GM19025 (cell line): ENCODE measurements at regions not wholly inside any gene's neighbourhood (a gene's known extent, or its start where the extent isn't known, plus 50 kb on each side); places are given as distances from the start of the nearest gene placed in this dataset.
"Not testable (repeated sequence)": the region's sequence is repeated elsewhere in the genome, so short reads cannot be mapped to it uniquely, and the experiment has no call there.

Source experiments
- ATAC-seq: cut with Tn5 transposase; IDR thresholded peaks from one replicate; pipeline ENCODE4 v1.9.1; 2021; ENCODE audit warnings: mild to moderate bottlenecking, low read depth, moderate library complexity; ENCODE audit not compliant: unreplicated experiment

- no peak for ATAC-seq
Measured at GRCh38 chr10:83706952-83707582, 432.2 kb upstream of the GHITM start.

GRCh38 chr10:83713423-83713822 is 425.9 kb upstream of the GHITM start:
- ATAC-seq = no peak

DNA sequence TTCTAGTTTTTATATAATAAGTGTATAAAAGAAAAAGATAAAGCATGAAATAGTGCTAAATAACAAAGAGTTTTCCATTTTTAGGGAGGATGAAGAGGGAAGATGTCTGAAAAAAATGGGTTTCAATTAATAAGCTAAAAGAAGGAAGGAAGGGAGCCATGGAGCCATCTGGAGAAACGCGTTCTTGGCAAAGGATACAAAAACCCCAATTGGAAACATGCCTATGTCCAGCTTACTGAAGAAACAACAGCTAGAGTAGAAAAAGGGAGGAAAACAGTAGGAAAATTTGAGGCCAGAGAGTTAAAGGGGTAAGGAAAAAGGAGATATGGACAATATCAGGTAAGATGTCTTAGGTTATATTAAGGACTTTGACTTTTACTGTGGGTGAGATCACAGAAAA is 416.2 kb upstream of the GHITM start:
- ATAC-seq = no peak

DNA sequence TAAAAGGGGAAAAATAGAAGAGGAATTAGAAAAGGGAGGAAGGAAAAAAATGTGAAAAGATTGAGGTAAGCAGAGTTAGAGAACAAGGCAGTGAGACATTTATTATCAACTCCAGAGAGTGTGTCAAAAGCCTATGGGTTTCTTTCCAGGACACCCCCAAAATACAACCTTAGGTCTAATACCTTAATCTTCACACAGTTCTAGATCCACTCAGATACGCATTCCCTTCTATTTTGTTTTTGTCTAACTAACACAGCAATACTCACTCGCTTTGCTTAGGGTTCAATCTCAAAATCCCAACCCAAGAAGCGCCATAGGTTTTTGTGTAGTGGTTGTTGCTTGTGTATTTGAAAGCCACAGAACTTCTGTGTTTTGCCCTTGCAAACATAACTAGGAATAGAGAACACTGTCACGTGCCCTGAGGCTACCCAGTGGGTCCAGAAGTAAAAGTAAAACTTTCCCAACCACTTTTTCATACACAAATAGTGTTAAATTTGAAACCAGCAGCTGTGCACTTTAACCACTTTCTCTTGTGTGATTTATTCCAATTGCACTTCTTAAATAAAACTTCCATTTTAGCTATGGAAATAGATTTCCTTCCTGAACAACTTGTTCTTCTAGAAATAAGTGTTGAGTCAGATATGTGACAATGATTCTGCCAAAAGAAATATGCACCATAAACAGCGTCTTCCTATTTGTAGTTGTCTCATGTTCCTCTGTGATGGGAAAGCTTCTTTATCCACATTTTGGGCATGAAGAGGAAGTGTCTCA is 414.7 kb upstream of the GHITM start:
- no peak for ATAC-seq

- no peak for ATAC-seq
Measured at GRCh38 chr10:83725567-83725966, 413.7 kb upstream of the GHITM start.

GRCh38 chr10:83734278-83734677 is 405.0 kb upstream of the GHITM start:
- ATAC-seq = no peak

GRCh38 chr10:83736008-83736407 is 403.3 kb upstream of the GHITM start:
- ATAC-seq = no peak

- ATAC-seq = no peak
Measured at GRCh38 chr10:83750604-83751003, 388.7 kb upstream of the GHITM start.

GRCh38 chr10:83753490-83753889 is 385.8 kb upstream of the GHITM start:
- no peak for ATAC-seq

- no peak for ATAC-seq
Measured at GRCh38 chr10:83754857-83755256, 384.5 kb upstream of the GHITM start.

DNA sequence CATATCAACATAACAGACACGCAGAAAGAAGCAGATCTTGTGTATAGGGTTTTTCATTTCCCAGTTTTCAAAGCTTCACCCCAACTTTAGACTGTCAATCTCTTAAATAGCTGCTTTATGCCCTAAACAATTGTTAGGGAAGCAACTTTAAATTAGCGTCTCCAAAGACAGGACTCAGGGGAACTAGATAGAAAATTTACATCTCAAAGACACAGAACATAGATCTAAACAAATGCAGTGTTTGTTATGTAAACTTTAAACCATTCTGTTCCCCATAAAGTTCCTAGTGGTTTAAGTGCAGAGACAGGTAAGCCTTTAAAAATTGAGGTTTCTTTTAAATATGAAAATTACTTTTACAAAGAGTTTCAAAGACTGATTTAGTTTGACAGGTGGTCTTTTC is 379.2 kb upstream of the GHITM start:
- ATAC-seq = no peak

DNA sequence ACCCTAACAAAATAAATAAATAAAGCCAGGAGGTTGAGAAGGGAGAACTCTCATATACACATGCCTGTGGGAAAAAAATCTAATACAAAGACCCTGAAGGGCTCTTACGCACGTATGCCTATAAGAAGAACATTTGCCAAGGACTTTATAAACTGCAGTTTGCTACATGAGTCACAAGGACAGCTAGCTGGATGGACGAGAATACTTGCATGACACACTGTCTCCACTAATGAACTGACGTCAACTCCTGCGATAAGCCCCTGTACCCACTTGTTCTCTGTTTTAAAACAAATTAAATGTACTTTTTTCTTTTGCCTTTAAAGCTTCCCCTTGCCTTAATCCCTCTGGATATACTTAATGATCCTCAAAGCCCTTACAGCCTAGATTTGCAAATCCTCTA is 374.6 kb upstream of the GHITM start:
- no peak for ATAC-seq

GRCh38 chr10:83765731-83766130 is 373.6 kb upstream of the GHITM start:
- ATAC-seq = no peak

- no peak for ATAC-seq
Measured at GRCh38 chr10:83769281-83769820, 370.0 kb upstream of the GHITM start.

DNA sequence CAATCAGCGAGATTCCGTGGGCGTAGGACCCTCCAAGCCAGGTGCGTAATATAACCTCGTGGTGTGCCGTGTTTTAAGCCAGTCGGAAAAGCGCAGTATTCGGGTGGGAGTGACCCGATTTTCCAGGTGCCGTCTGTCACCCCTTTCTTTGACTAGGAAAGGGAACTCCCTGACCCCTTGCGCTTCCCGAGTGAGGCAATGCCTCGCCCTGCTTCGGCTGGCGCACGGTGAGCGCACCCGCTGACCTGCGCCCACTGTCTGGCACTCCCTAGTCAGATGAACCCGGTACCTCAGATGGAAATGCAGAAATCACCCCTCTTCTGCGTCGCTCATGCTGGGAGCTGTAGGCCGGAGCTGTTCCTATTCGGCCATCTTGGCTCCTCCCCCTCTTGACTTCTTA is 352.6 kb upstream of the GHITM start:
- ATAC-seq = not testable (repeated sequence)

- no peak for ATAC-seq
Measured at GRCh38 chr10:83801983-83802382, 337.3 kb upstream of the GHITM start.

- no peak for ATAC-seq
Measured at GRCh38 chr10:83806717-83807116, 332.6 kb upstream of the GHITM start.

DNA sequence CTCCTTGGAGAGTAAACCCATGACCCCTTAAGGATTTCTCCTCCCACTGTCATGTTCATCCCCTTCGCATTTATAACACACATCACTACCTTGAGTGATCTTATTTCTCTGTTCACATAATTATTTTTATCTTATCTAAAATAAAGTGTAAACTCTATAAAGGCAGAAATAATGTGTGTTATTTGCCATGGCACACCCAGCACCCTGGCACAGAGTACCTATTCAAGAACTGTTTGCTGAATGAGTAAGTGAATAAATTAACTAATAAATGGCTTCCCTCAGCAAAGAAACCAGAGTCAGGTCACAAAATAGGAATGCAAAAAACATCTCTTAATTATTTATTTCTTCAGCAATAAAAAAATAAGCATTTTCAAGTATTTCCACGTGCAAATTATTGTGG is 330.3 kb upstream of the GHITM start:
- no peak for ATAC-seq

DNA sequence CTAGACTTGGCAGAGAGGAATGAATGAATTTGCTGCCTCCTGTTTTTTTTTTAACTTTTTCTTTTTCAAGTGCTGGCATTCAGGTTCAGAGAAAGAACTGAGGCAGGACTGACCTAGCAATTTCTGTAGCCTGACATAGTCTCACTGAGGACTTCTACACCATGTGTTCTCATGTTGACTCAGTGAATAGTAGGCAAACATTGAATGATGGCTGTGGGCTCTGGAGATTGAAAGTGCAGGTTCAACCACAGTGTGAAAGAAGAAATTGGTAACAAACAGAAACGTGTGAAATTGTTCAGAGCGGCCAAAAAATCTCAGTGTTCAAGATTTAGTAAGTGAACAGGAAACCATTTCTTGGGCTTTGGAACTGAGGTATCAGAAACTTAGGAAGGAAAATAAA is 322.4 kb upstream of the GHITM start:
- ATAC-seq = no peak

DNA sequence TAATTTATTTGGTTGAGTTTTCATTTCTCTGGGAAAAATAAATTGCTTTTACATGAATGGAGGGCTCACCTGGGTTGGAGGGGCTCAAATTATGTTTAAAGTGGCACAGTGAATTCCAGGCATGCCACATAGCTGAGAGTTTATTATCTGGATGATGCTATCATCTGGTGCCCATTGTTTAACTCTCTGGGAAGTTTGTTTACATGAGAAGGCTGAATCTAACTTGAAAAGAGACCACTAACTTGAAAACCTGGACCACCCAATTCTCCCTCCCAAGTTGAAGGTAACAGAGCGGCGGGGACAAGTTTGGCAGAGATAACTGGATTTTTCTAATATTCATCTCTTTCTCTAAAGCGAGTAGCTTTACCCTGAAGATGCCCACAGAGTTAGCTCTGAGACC is 321.5 kb upstream of the GHITM start:
- no peak for ATAC-seq

- ATAC-seq = no peak
Measured at GRCh38 chr10:83819609-83820008, 319.7 kb upstream of the GHITM start.

DNA sequence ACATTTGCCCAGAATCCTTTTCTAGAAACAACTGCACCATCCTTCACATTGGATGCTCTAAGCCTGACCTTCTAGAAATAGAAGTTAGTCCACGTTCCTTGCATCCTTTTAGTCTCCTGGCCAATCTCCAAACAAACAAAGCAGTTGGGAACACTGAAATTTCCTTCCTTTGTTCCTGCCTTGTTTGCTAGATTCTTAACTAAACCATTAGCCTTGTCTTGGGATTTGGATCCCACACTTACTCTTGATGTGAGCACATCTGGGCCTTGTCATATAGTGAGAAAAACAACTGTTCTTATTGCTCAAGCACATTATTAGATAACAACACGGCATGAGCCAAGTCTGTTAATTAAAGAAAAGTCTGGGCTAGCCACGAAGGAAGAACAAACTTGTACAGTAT is 319.3 kb upstream of the GHITM start:
- ATAC-seq = no peak
